Lung (tissue), 11 donors: ENCODE measurements at regions not wholly inside any gene's neighbourhood (a gene's known extent, or its start where the extent isn't known, plus 50 kb on each side); places are given as distances from the start of the nearest gene placed in this dataset.

ENCODE experiments used
- ATAC-seq: fragments of 200-7000 bp; cut with Tn5 transposase; one replicate; pipeline ENCODE4 v1.9.1; 2020; ENCODE audit warnings: moderate number of reproducible peaks; ENCODE audit not compliant: insufficient read depth, low FRiP score
- DNase-seq, 3 donors: peaks; one replicate each; pipeline ENCODE4 v3.0.0-alpha.2; 2013 to 2017
- H3K27ac ChIP-seq, 2 donors: one replicate each; pipeline ENCODE4 v1.5.1; 2013; ENCODE audit warnings: mild to moderate bottlenecking in 2 of 2, moderate library complexity in 2 of 2, control low read depth in 1 of 2, inconsistent platforms in 1 of 2, low read depth in 1 of 2, low read length in 1 of 2
- H3K27me3 ChIP-seq, 3 donors: one replicate each; pipeline ENCODE4 v1.5.1; 2013; ENCODE audit warnings: low read length in 2 of 3; ENCODE audit not compliant: control insufficient read depth in 3 of 3, insufficient read depth in 3 of 3
- H3K36me3 ChIP-seq, 4 donors: one replicate each; pipeline ENCODE4 v1.5.1; 2013; ENCODE audit warnings: low read length in 4 of 4, mild to moderate bottlenecking in 1 of 4, moderate library complexity in 1 of 4; ENCODE audit not compliant: control insufficient read depth in 4 of 4, insufficient read depth in 4 of 4
- H3K4me1 ChIP-seq, 5 donors: one replicate each; pipeline ENCODE4 v1.5.1; 2013; ENCODE audit warnings: low read length in 5 of 5, mild to moderate bottlenecking in 2 of 5, moderate library complexity in 1 of 5; ENCODE audit not compliant: control insufficient read depth in 5 of 5, insufficient read depth in 5 of 5
- H3K4me3 ChIP-seq: one replicate; pipeline ENCODE4 v1.5.1; 2013; ENCODE audit warnings: mild to moderate bottlenecking, control low read depth, moderate library complexity
- H3K9ac ChIP-seq, 2 donors: one replicate each; pipeline ENCODE4 v1.5.1; 2013; ENCODE audit warnings: low read length in 2 of 2, control low read depth in 1 of 2; ENCODE audit not compliant: insufficient read depth in 1 of 2
- H3K9me3 ChIP-seq, 4 donors: one replicate each; pipeline ENCODE4 v1.5.1; 2013; ENCODE audit warnings: low read length in 3 of 4, mild to moderate bottlenecking in 1 of 4, moderate library complexity in 1 of 4; ENCODE audit not compliant: control insufficient read depth in 4 of 4, insufficient read depth in 3 of 4
- CTCF ChIP-seq: IDR thresholded peaks from 2 replicates; pipeline ENCODE4 v1.5.1; 2012; ENCODE audit warnings: mild to moderate bottlenecking; ENCODE audit errors: control extremely low read depth, extremely low read depth
- WGBS, 2 donors: extraction: QIAGEN DNeasy Blood & Tissue Kit; methylation state at CpG; one replicate each; pipeline ENCODE4 v1.1.7; 2013; 5-methylcytosine and 5-hydroxymethylcytosine counted together
- donor health status: control.
- donor health status: control.
- donor health status: Bipolar disorder and iron deficiency.
- donor health status: healthy.
- donor health status: DM: yes; HTN: yes; CAD: no.

GRCh38 chr9:105103776-105104175 is 140.7 kb upstream of the SLC44A1 start:
- Histone ChIP-seq H3K27me3 (no peaks in the 10 kb centered on the region), H3K9me3 (no peaks in the 10 kb centered on the region), H3K4me3 (no peak overlapping the region), H3K27ac (no peak overlapping the region), H3K36me3 (no peaks in the 10 kb centered on the region), H3K9ac (no peak overlapping the region), H3K4me1 (no peaks in the 10 kb centered on the region)
- ATAC-seq (no peak), DNase-seq (no peak)
- 73 to 78% methylated on average over 3 of the region's 3 CpGs for WGBS, 2 donors
- TF ChIP-seq CTCF = no peak

GRCh38 chr9:105114318-105114717 is 130.1 kb upstream of the SLC44A1 start:
- 73 to 84% methylated on average over 5 of the region's 5 CpGs for WGBS, 2 donors
- H3K27me3 ChIP-seq = no peaks in the 10 kb centered on the region

GRCh38 chr9:105114964-105115728 is 129.3 kb upstream of the SLC44A1 start:
- no peaks in the 10 kb centered on the region for H3K9me3 ChIP-seq
- 36 to 59% methylated on average over 11 of the region's 11 CpGs for WGBS, 2 donors
- ATAC-seq = peak; percentile 53
- no peaks in the 10 kb centered on the region for H3K36me3 ChIP-seq
- no peak overlapping the region for H3K27ac ChIP-seq
- peaks cover 0 to 3% (median 0%) of the 10 kb centered on the region in 5 donors for H3K4me1 ChIP-seq
- DNase-seq = peak in 1 of 3 donors; percentile 29
- no peak overlapping the region for H3K4me3 ChIP-seq
- no peak for TF ChIP-seq CTCF
- H3K9ac ChIP-seq = no peak overlapping the region
- no peaks in the 10 kb centered on the region for H3K27me3 ChIP-seq

More at GRCh38 chr9:105114318-105114717, 130.1 kb upstream of the SLC44A1 start:
- no peak overlapping the region for H3K4me3 ChIP-seq
- no peak overlapping the region for H3K9ac ChIP-seq
- no peaks in the 10 kb centered on the region for H3K9me3 ChIP-seq
- DNase-seq (no peak), ATAC-seq (no peak)
- TF ChIP-seq CTCF = no peak
- H3K27ac ChIP-seq = no peak overlapping the region
- H3K36me3 ChIP-seq = no peaks in the 10 kb centered on the region
- peaks cover 0 to 3% (median 0%) of the 10 kb centered on the region in 5 donors for H3K4me1 ChIP-seq
